PFSK-1 (cell line): ENCODE measurements at regions not wholly inside any gene's neighbourhood (a gene's known extent, or its start where the extent isn't known, plus 50 kb on each side); places are given as distances from the start of the nearest gene placed in this dataset.

ENCODE experiments used
- FOXP2 ChIP-seq: optimal IDR thresholded peaks from 2 replicates; pipeline ENCODE3; 2011; ENCODE audit warnings: borderline replicate concordance, control low read depth, inconsistent platforms; ENCODE audit not compliant: insufficient read depth; ENCODE audit errors: extremely low read length, extremely low read depth
- POLR2AphosphoS5 ChIP-seq: IDR thresholded peaks from 2 replicates; pipeline ENCODE4 v1.6.1; 2012; ENCODE audit warnings: low read depth, mild to moderate bottlenecking, control low read depth, low read length, moderate library complexity
- SIN3A ChIP-seq: IDR thresholded peaks from 2 replicates; pipeline ENCODE4 v1.6.1; 2012; ENCODE audit warnings: mild to moderate bottlenecking, low read length, moderate library complexity, borderline replicate concordance; ENCODE audit not compliant: insufficient read depth
- TAF1 ChIP-seq: IDR thresholded peaks from 2 replicates; pipeline ENCODE4 v1.6.1; 2012; ENCODE audit warnings: low read length, control low read depth, borderline replicate concordance; ENCODE audit not compliant: insufficient read depth
- TF ChIP-seq, protein P1 (sequence below), 2 experiments: IDR thresholded peaks; 2 replicates each; pipeline versions ENCODE4 v1.6.1 to v1.8.0; 2011 to 2012; ENCODE audit warnings: low read depth in 2 of 2, low read length in 2 of 2, control low read depth in 1 of 2, inconsistent platforms in 1 of 2, mild to moderate bottlenecking in 1 of 2, moderate library complexity in 1 of 2; ENCODE audit not compliant: insufficient read depth in 1 of 2

DNA sequence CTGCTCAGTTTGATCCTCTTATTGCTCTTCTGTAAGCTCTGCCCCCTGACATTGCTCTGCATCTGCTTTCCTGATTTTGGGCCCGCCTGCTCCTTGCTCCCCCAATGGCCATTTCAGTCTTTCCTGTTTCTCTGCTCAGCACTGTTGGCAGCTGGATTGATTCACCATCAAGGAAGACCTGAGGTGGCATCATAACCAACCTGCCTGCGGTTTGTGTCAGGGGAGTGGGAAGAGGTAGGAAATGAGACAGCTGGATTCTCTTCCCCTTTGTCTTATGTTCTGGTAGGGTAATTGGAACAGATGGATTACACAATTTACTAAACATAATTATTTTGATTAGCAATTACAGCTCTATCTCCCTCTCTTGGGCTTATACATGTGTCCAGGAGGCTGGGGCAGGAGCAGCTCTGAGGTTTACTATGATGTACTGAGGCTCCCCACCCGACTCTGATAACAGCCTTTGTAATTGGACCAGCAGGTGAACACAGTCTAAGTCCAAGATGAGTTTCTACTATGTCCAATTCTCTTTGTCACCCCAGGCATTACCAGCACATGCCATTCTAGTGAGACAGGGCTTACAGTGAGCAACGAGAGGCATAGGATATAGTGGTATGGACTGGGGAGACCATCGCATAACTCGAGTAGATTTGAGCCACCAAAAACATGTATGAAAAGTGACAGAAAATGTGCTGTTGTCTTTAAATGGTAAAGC, 151.8 kb upstream of the MMADHC start:
- TF ChIP-seq SIN3A (no peak), FOXP2 (no peak), POLR2AphosphoS5 (no peak), TAF1 (no peak)
- TF ChIP-seq, protein P1, sequence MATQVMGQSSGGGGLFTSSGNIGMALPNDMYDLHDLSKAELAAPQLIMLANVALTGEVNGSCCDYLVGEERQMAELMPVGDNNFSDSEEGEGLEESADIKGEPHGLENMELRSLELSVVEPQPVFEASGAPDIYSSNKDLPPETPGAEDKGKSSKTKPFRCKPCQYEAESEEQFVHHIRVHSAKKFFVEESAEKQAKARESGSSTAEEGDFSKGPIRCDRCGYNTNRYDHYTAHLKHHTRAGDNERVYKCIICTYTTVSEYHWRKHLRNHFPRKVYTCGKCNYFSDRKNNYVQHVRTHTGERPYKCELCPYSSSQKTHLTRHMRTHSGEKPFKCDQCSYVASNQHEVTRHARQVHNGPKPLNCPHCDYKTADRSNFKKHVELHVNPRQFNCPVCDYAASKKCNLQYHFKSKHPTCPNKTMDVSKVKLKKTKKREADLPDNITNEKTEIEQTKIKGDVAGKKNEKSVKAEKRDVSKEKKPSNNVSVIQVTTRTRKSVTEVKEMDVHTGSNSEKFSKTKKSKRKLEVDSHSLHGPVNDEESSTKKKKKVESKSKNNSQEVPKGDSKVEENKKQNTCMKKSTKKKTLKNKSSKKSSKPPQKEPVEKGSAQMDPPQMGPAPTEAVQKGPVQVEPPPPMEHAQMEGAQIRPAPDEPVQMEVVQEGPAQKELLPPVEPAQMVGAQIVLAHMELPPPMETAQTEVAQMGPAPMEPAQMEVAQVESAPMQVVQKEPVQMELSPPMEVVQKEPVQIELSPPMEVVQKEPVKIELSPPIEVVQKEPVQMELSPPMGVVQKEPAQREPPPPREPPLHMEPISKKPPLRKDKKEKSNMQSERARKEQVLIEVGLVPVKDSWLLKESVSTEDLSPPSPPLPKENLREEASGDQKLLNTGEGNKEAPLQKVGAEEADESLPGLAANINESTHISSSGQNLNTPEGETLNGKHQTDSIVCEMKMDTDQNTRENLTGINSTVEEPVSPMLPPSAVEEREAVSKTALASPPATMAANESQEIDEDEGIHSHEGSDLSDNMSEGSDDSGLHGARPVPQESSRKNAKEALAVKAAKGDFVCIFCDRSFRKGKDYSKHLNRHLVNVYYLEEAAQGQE (IDR thresholded peaks at IDR 0.05; ENCODE audit: insufficient read depth in 1 of 2, low read depth in 2 of 2, low read length in 2 of 2): no peak

DNA sequence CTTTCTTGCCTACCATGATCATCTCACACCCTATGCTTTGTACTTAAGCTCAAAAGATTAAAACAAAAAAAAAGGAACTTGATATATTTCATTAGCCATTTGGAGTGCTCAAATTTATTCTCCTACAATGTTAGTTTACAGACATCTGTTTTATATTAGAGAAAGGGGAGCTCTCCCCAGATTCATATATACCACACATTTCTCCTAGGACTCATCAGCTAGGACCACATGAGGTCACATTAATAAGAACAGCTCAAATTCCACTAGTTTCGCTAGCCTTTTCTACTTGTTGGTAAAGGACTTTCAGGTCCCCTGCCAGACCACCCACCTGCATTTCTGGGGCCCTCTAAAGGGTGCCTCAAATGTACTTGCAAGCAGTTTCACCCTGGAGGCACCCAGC, 151.2 kb upstream of the MMADHC start:
- TF ChIP-seq FOXP2 (no peak), TAF1 (no peak)

DNA sequence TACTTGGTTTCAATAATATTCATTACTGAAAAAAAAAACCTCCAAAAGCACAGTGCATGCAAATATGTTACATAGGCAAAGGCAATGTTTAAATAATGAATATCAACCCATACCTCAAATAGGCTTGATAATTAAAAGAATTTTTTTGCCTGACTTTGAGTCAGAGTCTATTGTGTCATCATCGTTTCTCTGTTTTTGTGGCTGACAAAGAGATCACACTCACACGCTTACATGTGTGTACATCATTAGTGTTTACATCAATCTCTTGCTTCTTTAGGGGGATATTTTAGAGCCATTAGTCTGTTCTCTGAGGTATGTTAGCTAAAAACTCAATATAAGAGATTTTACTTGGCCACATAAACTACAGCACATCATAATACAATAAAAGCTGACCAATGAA, 150.3 kb upstream of the MMADHC start:
- TF ChIP-seq TAF1: no peak
- TF ChIP-seq FOXP2: no peak
- TF ChIP-seq, protein P1 (IDR thresholded peaks at IDR 0.05; ENCODE audit: insufficient read depth in 1 of 2, low read depth in 2 of 2, low read length in 2 of 2): no peak
- TF ChIP-seq POLR2AphosphoS5: no peak
- TF ChIP-seq SIN3A: no peak

DNA sequence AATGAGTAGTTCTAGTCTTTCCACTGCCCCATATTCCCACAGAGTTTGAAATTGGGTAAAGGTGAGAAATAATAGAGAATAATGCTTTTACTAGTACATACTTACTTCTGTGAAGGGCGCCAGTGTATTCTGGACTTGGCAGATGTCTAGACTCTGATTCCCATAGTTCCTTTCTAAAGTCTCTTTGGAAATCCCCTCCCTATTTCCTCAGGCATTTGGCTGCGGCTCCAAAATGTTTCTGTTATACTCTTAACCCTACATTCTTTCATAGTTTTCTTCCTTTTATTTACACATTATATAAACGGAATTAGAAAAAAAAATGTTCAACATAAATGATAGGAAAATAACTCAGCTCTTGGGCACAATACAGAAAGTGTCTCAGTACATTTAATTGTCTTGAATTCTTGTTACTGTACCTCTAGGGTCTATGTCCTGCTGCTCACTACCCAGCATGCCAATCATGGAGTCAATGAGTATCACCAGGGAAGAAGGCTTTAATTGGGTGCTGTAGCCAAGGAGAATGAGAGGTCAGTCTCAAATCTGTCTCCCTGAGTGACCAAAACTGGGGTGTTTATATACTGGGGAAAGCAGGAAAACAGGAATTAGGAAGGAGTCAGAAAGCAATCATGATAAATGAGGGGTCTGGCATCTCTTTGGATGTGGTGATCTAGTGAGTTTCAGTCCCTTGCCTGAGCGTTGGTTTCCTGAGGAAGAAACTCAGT, 147.8 kb upstream of the MMADHC start:
- TF ChIP-seq TAF1 (no peak), FOXP2 (no peak), POLR2AphosphoS5 (no peak), SIN3A (no peak)
- TF ChIP-seq, protein P1 (IDR thresholded peaks at IDR 0.05; ENCODE audit: insufficient read depth in 1 of 2, low read depth in 2 of 2, low read length in 2 of 2): no peak

DNA sequence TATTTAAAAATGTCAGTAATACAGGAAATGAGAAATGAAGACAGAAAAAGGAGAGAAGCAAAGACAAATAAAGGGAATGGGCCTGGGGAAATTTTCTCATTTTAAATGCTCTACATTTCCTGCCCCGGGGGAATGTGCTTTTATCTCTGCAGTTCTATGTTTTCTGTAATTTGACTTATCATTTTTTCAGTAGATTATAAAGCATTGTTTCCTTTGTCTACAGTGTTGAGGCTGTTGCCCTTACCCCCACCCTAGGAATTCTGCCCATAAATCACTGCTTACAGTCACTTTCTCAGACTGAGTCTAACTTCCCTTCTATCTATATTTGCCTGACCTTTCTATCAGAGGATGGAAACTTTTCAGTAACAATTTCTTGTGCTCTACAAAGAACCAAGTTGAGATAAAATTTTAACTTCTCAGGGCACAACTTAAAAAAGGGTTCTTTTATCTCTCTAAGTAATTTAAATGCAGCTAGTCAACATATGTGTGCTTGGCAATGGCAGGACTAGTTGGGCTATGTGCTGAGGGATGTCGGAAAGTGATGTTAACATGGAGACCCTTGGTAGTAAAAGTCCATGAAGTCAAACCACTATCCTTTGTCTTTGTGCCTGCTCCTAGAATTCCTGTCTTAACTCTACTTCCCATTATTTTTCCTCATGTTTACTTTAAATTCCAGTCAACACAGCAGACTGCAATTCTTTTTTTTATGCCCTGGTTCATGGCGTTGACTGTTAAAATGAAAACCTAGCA, 146.5 kb upstream of the MMADHC start:
- TF ChIP-seq SIN3A: no peak
- TF ChIP-seq TAF1: peak; percentile 24; the same call in 1 of the 2 replicates
